ENCODE measurements at regions not wholly inside any gene's neighbourhood (a gene's known extent, or its start where the extent isn't known, plus 50 kb on each side); places are given as distances from the start of the nearest gene placed in this dataset.

DNA sequence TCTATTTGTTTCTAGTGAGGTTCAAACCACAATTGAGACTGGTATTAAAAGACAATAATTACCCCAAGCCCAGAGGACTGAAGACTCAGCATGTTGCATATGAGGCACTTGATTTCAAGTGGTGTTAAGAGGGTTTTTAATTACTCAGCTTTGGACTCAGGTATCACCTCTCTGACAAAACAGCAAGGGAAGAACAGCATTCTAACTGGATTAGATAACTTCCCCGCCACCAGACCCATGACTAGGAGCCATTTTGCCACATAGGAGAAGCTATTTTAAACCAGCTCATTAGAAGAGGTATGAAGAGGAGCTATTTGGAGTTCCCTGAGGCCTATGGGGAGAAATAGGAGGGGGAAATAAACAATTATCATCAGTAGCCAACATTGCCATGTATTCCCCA, 226.1 kb upstream of the TOX3 start:
- no peak overlapping the region for H3K27ac ChIP-seq (ENCODE audit: low read depth)
- DNase-seq (ENCODE audit: low spot score): no peak
- no peaks in the 10 kb centered on the region for H3K27me3 Mint-ChIP-seq (ENCODE audit: insufficient read depth, low read depth, poor library complexity)
- H3K4me3 ChIP-seq: no peak overlapping the region
- H3K79me2 ChIP-seq (replicated peaks; ENCODE audit: insufficient read depth): no peaks in the 10 kb centered on the region
- no peaks in the 10 kb centered on the region for H3K27me3 ChIP-seq (ENCODE audit: insufficient read depth)
- no peaks in the 10 kb centered on the region for H3K36me3 Mint-ChIP-seq (ENCODE audit: low read depth)
- 0 out of 2 replicates have a peak overlapping the region, but pooled peaks have one; percentile 15 for H2AFZ ChIP-seq
- H3K9me3 Mint-ChIP-seq: 0 out of 3 replicates have a peak, but pooled peaks cover 4% of the 10 kb centered on the region
- no peak for TF ChIP-seq ZNF331 (CRISPR knock-in tag; IDR thresholded peaks at IDR 0.05; ENCODE audit: low read depth)
- TF ChIP-seq EZH2 (IDR thresholded peaks at IDR 0.05; ENCODE audit: low read depth, unreplicated experiment): no peak
- TF ChIP-seq, protein P1, sequence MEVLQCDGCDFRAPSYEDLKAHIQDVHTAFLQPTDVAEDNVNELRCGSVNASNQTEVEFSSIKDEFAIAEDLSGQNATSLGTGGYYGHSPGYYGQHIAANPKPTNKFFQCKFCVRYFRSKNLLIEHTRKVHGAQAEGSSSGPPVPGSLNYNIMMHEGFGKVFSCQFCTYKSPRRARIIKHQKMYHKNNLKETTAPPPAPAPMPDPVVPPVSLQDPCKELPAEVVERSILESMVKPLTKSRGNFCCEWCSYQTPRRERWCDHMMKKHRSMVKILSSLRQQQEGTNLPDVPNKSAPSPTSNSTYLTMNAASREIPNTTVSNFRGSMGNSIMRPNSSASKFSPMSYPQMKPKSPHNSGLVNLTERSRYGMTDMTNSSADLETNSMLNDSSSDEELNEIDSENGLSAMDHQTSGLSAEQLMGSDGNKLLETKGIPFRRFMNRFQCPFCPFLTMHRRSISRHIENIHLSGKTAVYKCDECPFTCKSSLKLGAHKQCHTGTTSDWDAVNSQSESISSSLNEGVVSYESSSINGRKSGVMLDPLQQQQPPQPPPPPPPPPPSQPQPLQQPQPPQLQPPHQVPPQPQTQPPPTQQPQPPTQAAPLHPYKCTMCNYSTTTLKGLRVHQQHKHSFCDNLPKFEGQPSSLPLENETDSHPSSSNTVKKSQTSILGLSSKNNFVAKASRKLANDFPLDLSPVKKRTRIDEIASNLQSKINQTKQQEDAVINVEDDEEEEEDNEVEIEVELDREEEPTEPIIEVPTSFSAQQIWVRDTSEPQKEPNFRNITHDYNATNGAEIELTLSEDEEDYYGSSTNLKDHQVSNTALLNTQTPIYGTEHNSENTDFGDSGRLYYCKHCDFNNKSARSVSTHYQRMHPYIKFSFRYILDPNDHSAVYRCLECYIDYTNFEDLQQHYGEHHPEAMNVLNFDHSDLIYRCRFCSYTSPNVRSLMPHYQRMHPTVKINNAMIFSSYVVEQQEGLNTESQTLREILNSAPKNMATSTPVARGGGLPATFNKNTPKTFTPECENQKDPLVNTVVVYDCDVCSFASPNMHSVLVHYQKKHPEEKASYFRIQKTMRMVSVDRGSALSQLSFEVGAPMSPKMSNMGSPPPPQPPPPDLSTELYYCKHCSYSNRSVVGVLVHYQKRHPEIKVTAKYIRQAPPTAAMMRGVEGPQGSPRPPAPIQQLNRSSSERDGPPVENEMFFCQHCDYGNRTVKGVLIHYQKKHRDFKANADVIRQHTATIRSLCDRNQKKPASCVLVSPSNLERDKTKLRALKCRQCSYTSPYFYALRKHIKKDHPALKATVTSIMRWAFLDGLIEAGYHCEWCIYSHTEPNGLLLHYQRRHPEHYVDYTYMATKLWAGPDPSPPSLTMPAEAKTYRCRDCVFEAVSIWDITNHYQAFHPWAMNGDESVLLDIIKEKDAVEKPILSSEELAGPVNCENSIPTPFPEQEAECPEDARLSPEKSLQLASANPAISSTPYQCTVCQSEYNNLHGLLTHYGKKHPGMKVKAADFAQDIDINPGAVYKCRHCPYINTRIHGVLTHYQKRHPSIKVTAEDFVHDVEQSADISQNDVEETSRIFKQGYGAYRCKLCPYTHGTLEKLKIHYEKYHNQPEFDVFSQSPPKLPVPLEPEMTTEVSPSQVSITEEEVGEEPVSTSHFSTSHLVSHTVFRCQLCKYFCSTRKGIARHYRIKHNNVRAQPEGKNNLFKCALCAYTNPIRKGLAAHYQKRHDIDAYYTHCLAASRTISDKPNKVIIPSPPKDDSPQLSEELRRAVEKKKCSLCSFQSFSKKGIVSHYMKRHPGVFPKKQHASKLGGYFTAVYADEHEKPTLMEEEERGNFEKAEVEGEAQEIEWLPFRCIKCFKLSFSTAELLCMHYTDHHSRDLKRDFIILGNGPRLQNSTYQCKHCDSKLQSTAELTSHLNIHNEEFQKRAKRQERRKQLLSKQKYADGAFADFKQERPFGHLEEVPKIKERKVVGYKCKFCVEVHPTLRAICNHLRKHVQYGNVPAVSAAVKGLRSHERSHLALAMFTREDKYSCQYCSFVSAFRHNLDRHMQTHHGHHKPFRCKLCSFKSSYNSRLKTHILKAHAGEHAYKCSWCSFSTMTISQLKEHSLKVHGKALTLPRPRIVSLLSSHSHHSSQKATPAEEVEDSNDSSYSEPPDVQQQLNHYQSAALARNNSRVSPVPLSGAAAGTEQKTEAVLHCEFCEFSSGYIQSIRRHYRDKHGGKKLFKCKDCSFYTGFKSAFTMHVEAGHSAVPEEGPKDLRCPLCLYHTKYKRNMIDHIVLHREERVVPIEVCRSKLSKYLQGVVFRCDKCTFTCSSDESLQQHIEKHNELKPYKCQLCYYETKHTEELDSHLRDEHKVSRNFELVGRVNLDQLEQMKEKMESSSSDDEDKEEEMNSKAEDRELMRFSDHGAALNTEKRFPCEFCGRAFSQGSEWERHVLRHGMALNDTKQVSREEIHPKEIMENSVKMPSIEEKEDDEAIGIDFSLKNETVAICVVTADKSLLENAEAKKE (CRISPR knock-in tag; IDR thresholded peaks at IDR 0.05): no peak
- TF ChIP-seq, protein P2, sequence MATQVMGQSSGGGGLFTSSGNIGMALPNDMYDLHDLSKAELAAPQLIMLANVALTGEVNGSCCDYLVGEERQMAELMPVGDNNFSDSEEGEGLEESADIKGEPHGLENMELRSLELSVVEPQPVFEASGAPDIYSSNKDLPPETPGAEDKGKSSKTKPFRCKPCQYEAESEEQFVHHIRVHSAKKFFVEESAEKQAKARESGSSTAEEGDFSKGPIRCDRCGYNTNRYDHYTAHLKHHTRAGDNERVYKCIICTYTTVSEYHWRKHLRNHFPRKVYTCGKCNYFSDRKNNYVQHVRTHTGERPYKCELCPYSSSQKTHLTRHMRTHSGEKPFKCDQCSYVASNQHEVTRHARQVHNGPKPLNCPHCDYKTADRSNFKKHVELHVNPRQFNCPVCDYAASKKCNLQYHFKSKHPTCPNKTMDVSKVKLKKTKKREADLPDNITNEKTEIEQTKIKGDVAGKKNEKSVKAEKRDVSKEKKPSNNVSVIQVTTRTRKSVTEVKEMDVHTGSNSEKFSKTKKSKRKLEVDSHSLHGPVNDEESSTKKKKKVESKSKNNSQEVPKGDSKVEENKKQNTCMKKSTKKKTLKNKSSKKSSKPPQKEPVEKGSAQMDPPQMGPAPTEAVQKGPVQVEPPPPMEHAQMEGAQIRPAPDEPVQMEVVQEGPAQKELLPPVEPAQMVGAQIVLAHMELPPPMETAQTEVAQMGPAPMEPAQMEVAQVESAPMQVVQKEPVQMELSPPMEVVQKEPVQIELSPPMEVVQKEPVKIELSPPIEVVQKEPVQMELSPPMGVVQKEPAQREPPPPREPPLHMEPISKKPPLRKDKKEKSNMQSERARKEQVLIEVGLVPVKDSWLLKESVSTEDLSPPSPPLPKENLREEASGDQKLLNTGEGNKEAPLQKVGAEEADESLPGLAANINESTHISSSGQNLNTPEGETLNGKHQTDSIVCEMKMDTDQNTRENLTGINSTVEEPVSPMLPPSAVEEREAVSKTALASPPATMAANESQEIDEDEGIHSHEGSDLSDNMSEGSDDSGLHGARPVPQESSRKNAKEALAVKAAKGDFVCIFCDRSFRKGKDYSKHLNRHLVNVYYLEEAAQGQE (IDR thresholded peaks at IDR 0.05; ENCODE audit: unreplicated experiment): no peak
- no peak for TF ChIP-seq CREB1 (CRISPR knock-in tag; IDR thresholded peaks at IDR 0.05; ENCODE audit: low read depth)
- no peak overlapping the region for H3K4me2 ChIP-seq
- H4K20me1 ChIP-seq (replicated peaks; ENCODE audit: insufficient read depth): no peaks in the 10 kb centered on the region
- ATAC-seq: no peak
- H3F3A ChIP-seq (replicated peaks; ENCODE audit: low read depth): no peaks in the 10 kb centered on the region
- H3K9me2 ChIP-seq (ENCODE audit: insufficient read depth): 0 out of 2 replicates have a peak, but pooled peaks cover 7% of the 10 kb centered on the region
- H3K4me1 ChIP-seq (ENCODE audit: insufficient read depth): no peaks in the 10 kb centered on the region
- H3K4me1 Mint-ChIP-seq: no peaks in the 10 kb centered on the region
- H3K4me3 Mint-ChIP-seq: no peak overlapping the region
- H3K27ac Mint-ChIP-seq: no peak overlapping the region
- H3K36me3 ChIP-seq (ENCODE audit: insufficient read depth): no peaks in the 10 kb centered on the region

Measured in GM23338 (cell line).